RWPE2 (cell line): ENCODE measurements at regions not wholly inside any gene's neighbourhood (a gene's known extent, or its start where the extent isn't known, plus 50 kb on each side); places are given as distances from the start of the nearest gene placed in this dataset.

Experiments used
- ATAC-seq: fragments of 200-7000 bp; cut with Tn5 transposase; 3 replicates; pipeline ENCODE4 v1.9.1; 2021; ENCODE audit warnings: low read depth
- DNase-seq: peaks from one replicate; pipeline ENCODE4 v3.0.0-alpha.2; 2020; ENCODE audit warnings: low spot score
- H3K27ac ChIP-seq: fragments of 450-650 bp; 2 replicates; pipeline ENCODE4 v1.5.1; 2017; ENCODE audit warnings: mild to moderate bottlenecking; ENCODE audit not compliant: poor library complexity, severe bottlenecking
- H3K27me3 ChIP-seq: fragments of 250-450 bp; sonication (Bioruptor Pico); 2 replicates; pipeline ENCODE4 v1.5.1; 2021; ENCODE audit warnings: mild to moderate bottlenecking, moderate library complexity; ENCODE audit not compliant: insufficient read depth, poor library complexity, severe bottlenecking
- H3K36me3 ChIP-seq: fragments of 250-450 bp; sonication (Bioruptor Pico); 2 replicates; pipeline ENCODE4 v1.5.1; 2020; ENCODE audit warnings: low read depth, mild to moderate bottlenecking, moderate library complexity
- H3K4me1 ChIP-seq: fragments of 250-450 bp; sonication (Bioruptor Pico); 2 replicates; pipeline ENCODE4 v1.5.1; 2021; ENCODE audit warnings: mild to moderate bottlenecking, moderate library complexity; ENCODE audit not compliant: insufficient read depth, poor library complexity, severe bottlenecking
- H3K4me3 ChIP-seq: fragments of 250-450 bp; sonication (Bioruptor Pico); 2 replicates; pipeline ENCODE4 v1.5.1; 2021; ENCODE audit warnings: mild to moderate bottlenecking, moderate library complexity; ENCODE audit not compliant: severe bottlenecking
- H3K9me3 ChIP-seq: fragments of 250-450 bp; sonication (Bioruptor Pico); 2 replicates; pipeline ENCODE4 v1.5.1; 2021; ENCODE audit warnings: mild to moderate bottlenecking, moderate library complexity; ENCODE audit not compliant: severe bottlenecking
- TF ChIP-seq, protein P1 (sequence below): fragments of 450-650 bp; IDR thresholded peaks from one replicate; pipeline ENCODE4 v1.5.1; 2017; ENCODE audit warnings: mild to moderate bottlenecking, moderate library complexity; ENCODE audit not compliant: poor library complexity, severe bottlenecking

DNA sequence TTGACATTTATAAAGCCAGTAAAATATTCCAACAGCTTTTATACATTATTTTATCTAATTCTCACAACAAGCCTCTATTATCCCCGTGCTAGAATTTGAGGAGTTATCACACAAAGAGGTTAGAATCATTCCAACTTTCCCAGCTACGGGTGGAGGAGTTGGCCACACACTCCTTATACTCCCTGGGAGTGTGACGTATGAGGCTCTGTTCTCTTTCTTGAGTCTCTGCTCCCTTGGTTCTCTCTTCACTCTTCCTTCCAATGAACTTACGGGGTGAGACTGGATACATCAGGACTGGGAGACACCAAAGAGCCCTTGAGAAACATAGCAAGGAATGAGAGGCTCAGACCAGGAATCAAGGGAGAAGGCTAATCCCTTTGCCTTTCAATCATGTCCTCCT lies 185.6 kb upstream of the TAB2 start:
- Histone ChIP-seq H3K27ac (no peak overlapping the region), H3K4me3 (no peak overlapping the region), H3K27me3 (no peaks in the 10 kb centered on the region), H3K4me1 (peaks cover 14% of the 10 kb centered on the region), H3K9me3 (no peaks in the 10 kb centered on the region), H3K36me3 (no peaks in the 10 kb centered on the region)
- no peak for ATAC-seq
- DNase-seq = no peak
- TF ChIP-seq, protein P1, sequence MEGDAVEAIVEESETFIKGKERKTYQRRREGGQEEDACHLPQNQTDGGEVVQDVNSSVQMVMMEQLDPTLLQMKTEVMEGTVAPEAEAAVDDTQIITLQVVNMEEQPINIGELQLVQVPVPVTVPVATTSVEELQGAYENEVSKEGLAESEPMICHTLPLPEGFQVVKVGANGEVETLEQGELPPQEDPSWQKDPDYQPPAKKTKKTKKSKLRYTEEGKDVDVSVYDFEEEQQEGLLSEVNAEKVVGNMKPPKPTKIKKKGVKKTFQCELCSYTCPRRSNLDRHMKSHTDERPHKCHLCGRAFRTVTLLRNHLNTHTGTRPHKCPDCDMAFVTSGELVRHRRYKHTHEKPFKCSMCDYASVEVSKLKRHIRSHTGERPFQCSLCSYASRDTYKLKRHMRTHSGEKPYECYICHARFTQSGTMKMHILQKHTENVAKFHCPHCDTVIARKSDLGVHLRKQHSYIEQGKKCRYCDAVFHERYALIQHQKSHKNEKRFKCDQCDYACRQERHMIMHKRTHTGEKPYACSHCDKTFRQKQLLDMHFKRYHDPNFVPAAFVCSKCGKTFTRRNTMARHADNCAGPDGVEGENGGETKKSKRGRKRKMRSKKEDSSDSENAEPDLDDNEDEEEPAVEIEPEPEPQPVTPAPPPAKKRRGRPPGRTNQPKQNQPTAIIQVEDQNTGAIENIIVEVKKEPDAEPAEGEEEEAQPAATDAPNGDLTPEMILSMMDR = no peak

DNA sequence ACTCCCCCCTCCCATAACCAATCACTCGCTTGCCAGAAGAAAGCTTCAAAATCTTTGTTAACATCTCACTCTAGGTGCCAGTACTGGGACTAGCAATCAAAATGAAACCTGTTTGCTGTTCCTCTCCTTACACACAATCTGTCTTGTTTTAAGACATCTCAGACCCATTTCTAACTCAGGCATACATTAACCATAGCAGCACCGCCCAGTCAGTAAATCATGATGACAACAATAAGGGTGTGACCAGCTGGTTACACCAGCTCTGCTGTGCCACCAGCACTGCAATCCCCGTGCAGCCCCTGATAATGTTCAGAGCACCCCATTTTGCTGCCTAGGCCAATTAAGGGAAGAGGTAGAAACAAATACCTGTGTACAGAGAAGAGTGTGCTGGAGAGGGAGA lies 185.2 kb upstream of the TAB2 start:
- Histone ChIP-seq H3K27me3 (no peaks in the 10 kb centered on the region), H3K4me3 (no peak overlapping the region), H3K4me1 (peaks cover 11% of the 10 kb centered on the region), H3K36me3 (no peaks in the 10 kb centered on the region), H3K27ac (no peak overlapping the region), H3K9me3 (no peaks in the 10 kb centered on the region)
- ATAC-seq (no peak), DNase-seq (no peak)
- TF ChIP-seq, protein P1 = no peak

GRCh38 chr6:149134511-149134933 lies 183.0 kb upstream of the TAB2 start:
- Histone ChIP-seq H3K9me3 (no peaks in the 10 kb centered on the region), H3K27me3 (no peaks in the 10 kb centered on the region), H3K4me1 (peaks cover 6% of the 10 kb centered on the region), H3K36me3 (no peaks in the 10 kb centered on the region), H3K27ac (no peak overlapping the region), H3K4me3 (no peak overlapping the region)
- TF ChIP-seq, protein P1 = no peak
- ATAC-seq = no peak
- DNase-seq = no peak

GRCh38 chr6:149135809-149136208 lies 181.7 kb upstream of the TAB2 start:
- DNase-seq = no peak
- Histone ChIP-seq H3K4me3 (no peak overlapping the region), H3K36me3 (no peaks in the 10 kb centered on the region), H3K4me1 (no peaks in the 10 kb centered on the region), H3K9me3 (no peaks in the 10 kb centered on the region), H3K27ac (no peak overlapping the region), H3K27me3 (no peaks in the 10 kb centered on the region)
- TF ChIP-seq, protein P1 = no peak
- no peak for ATAC-seq

DNA sequence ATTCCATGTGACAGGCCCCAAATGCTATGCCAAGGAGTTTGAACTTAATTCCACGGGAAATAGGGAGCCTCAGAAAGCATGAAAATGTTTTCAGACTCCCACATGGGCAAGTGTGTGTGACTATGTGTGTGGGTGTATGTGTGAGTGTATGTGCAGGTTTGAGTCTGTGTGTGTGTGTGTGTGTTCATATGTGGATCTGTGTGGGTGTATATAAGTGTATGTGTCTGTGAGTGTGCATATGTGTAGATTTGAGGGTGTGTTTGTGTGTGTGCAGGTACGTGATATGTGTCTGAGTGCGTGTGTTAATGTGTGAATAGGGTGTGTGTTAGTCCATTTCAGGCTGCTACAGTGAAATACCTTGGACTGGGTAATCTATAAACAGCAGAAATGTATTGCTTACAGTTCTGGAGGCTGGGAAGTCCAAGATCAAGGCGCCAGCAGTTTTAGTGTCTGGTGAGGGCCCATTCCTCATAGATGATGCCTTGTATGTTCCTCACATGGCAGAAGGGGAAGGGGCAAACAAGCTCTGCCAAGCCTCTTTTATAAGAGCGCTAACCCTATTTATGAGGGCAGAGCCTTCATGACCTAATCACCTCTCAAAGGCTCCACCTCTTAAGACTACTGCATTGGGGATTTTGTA lies 181.1 kb upstream of the TAB2 start:
- TF ChIP-seq, protein P1 = no peak
- Histone ChIP-seq H3K4me3 (no peak overlapping the region), H3K27ac (no peak overlapping the region), H3K36me3 (no peaks in the 10 kb centered on the region), H3K27me3 (no peaks in the 10 kb centered on the region), H3K4me1 (no peaks in the 10 kb centered on the region), H3K9me3 (peaks cover 2% of the 10 kb centered on the region)
- no peak for DNase-seq
- ATAC-seq = no peak
